ENCODE measurements at regions not wholly inside any gene's neighbourhood (a gene's known extent, or its start where the extent isn't known, plus 50 kb on each side); places are given as distances from the start of the nearest gene placed in this dataset.
"Not testable (repeated sequence)": the region's sequence is repeated elsewhere in the genome, so short reads cannot be mapped to it uniquely, and the experiment has no call there.

GRCh38 chr2:129374452-129374851 lies 605.0 kb upstream of the RAB6C start:
- DNase-seq (ENCODE audit: low read depth) = no peak

DNA sequence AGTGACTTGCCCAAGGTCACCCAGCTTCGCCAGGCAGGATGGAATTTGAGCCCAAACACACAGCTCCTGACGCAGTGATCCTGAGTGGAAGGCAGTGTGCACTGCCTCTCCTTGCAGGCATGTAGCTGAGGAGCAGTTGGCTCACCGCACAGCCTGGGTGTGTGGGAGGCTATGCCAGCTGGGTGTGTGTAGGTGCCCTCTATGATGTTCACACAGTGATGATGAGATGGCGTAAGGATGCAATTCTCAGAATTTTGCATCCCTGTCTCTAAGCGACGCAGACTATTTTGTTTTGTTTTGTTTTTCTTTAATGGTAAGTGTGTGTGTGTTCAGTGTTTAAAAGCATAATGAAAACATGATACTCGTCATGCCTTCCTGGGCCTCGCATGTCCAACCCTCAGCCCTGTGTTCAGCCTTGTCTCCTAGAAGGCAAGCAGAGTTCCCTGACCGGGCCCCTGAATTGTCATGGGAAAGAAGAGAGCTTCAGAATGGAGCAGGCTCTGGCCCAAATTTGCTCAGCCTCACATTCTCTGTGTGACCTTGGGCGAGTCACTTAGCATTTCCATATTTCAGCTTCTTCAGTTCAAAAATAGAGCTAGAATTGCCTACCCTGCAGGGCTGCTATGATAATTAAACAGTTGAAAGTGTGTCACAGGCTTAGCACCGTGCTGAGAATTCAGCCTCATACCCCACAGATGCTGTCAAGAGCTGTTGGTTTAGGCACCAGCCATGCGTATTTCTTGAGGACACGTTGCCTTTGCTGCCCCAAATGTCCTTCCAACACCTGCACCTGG lies 603.6 kb upstream of the RAB6C start:
- no peak for DNase-seq (ENCODE audit: low read depth)

GRCh38 chr2:129376426-129377077 lies 602.9 kb upstream of the RAB6C start:
- no peak for DNase-seq (ENCODE audit: low read depth)

- no peak for DNase-seq (ENCODE audit: low read depth)
Measured at GRCh38 chr2:129377078-129377469, 602.4 kb upstream of the RAB6C start.

DNA sequence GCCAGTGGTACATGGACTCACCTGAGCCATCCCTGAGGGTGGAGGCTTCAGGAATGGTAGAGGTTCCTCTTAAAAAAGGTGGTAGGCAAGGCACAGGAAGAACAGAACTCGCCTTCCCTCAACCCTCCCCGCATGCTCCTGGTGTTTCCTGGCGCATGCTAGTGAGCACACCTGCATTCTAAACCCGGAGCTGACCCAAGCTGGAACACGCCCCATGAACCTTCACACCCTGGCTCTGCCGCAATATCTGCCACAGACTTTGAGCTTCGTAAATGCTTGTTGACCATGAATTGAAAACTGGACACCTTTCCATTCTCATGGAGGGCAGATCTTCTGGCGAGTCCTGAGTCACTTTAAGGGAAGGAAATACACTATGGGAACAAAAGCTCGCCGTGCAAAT lies 601.3 kb upstream of the RAB6C start:
- no peak for DNase-seq (ENCODE audit: low read depth)

DNA sequence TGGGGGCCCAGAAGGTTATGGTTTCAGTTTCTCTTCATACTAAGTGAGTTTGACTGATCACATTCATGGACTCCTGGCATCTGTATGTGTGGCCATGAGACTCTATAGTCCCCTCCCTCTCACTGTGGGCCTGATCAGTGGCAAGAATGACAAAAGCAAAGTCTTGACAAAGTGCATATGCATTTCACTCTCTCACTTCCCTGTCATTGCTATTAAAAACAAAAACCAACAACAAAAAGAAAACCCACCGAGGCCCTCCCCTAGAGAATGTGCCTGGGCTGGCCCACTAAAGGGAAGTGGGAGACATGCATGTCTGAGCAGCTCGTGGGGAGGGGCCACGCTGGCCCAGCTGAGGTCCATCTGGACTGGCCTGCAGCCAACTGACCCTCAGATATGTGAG lies 600.1 kb upstream of the RAB6C start:
- DNase-seq (ENCODE audit: low read depth) = no peak

DNA sequence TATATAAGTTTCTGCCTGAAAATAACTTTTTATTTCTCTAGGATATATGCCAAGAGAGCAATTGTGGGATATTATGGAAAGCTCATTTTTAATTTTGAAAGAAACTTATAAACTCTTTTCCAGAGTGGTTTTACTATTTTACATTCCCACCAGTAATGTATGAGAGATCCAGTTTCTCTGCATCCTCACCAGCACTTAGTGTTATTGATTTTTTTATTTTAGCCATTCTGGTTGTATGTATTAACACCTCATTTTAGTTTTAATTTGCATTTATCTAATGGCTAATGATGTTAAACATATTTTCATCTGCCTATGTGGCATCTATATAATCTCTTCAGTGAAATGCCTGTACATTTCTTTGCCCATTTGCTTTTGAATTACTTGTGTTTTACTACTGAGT lies 597.7 kb upstream of the RAB6C start:
- no peak for DNase-seq (ENCODE audit: low read depth)

DNA sequence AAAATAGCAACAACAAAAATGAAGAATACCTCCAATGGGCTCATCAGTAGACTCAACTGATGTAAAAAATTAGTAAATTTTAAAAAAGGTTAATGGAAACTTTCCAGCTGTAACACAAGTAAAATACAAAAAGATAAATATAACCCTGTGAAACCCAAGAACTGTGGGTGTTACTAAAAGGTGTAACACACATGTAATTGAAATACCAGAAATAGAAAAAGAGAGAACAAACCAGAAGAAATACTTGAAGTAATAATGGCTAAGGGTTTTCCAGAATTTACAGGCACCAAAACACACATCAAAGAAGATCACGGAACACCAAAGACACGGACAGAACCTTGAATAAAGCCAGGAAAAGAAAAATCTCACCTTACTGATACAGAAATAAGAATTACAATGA lies 590.6 kb upstream of the RAB6C start:
- no peak for DNase-seq (ENCODE audit: low read depth)

DNA sequence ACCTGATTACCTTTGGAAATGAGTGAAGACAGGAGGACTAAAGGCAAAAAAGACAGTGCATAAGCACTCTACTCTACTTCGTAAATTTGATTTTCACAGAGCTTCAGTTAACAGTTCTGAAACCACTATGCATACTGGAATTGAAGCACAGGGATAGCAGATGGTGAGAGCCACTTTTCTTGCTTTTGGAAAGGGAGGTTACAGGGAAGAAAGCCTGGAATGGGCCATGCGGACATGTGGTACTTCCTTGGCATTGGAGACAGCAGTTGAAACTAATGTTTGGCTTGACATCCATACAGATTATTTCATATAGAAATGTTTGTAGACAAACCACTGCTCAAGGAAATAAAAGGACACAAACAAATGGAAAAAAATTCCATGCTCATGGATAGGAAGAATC lies 585.6 kb upstream of the RAB6C start:
- DNase-seq (ENCODE audit: low read depth) = no peak

DNA sequence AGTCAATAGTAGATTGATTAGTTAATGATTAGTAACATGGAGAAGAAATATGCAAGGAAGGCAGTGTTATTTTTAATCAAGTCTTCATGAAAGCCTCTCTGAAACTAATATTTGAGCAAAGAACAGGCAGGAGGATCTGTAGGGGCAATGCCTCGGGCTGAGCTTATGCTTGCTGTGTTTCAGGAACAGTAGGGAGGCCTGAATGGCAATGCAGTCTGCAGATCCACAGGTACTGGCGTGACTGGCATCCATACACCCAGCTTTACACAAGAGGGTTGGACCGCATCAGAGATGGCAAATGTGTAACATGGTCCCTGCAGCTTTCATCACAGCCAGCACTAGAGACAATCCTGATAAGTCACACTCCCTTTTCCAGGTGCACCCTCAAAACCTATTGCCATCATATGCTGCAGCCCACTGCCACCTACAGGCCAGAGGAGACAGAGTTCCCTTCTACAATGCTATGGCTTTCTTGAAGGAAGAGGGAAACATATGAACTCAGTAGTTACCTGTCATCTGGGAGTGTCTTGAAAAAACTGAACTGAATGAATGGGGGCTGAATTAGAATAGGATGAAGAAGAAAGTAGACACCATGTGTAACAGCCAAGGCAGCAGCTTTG lies 582.4 kb upstream of the RAB6C start:
- no peak for DNase-seq (ENCODE audit: low read depth)

- DNase-seq (ENCODE audit: low read depth) = no peak
Measured at GRCh38 chr2:129400826-129401225, 578.6 kb upstream of the RAB6C start.

DNA sequence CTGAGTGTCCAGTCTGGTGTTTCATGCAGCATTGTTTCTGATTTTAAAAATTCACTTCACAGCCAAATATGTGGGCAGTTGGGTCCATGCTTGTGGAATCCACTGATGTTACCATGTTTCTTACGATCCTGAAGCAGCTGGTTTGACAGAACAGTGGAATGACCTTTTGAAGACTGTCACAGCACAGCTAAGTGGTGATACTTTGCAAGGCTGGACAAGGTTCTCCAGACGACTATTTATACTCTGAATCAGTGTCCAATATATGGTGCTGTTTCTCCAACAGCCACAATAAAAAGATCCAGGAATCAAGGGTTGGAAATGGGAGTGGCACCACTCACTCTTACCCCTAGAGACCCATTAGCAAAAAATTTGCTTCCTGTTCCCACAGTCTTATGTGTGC lies 577.4 kb upstream of the RAB6C start:
- no peak for DNase-seq (ENCODE audit: low read depth)

GRCh38 chr2:129404000-129404685 lies 575.3 kb upstream of the RAB6C start:
- DNase-seq (ENCODE audit: low read depth) = no peak

- DNase-seq (ENCODE audit: low read depth) = no peak
Measured at GRCh38 chr2:129408570-129408969, 570.9 kb upstream of the RAB6C start.

- not testable (repeated sequence) for DNase-seq (ENCODE audit: low read depth)
Measured at GRCh38 chr2:129417041-129417440, 562.4 kb upstream of the RAB6C start.

DNA sequence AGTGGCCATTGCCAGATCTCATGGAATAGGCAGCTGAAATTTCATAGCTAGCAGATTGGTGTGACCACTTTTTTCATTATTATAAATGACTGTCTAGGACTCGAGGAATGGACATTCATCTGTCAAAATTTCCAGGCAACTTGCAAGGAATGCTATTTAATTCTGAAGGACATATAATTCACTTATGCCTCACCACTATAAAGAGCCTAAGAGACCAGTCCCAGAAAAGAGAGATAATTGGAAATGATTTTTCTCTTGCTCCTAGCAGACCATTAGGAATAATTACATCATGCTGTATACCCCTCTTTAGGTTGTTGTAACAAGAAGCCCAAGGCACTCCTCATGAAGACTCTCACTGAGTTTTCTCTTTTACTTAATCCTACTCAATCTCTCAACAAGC lies 557.4 kb upstream of the RAB6C start:
- DNase-seq (ENCODE audit: low read depth) = no peak

DNA sequence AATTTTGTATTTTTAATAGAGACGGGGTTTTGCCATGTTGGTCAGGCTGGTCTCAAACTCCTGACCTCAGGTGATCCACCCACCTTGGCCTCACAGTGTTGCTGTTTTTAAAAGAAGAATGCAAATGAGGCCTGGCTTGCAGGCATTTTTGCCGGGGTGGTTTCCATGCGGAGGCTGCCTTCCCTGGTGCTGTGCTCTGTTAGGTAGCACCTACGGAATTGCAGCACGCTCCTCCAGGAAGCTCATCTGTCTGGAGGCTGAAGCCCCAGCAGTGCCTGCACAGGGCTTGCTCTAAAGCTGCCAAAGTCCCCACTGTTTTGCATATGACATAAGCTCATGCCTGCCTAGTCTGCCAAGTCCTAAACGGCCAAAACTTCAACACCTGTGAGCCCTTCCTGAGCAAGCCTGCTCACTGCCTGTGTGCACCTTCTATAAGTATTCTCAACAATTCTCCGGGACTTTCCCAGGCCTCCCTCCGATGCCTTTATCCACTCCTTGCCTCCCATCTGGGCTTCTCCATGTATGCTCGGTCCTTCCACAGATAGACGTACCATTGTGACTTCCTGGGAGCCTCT lies 551.3 kb upstream of the RAB6C start:
- DNase-seq (ENCODE audit: low read depth) = no peak

GRCh38 chr2:129430911-129431310 lies 548.6 kb upstream of the RAB6C start:
- DNase-seq (ENCODE audit: low read depth) = no peak

GRCh38 chr2:129431881-129432280 lies 547.6 kb upstream of the RAB6C start:
- DNase-seq (ENCODE audit: low read depth) = no peak

- DNase-seq (ENCODE audit: low read depth) = no peak
Measured at GRCh38 chr2:129436809-129437208, 542.7 kb upstream of the RAB6C start.

DNA sequence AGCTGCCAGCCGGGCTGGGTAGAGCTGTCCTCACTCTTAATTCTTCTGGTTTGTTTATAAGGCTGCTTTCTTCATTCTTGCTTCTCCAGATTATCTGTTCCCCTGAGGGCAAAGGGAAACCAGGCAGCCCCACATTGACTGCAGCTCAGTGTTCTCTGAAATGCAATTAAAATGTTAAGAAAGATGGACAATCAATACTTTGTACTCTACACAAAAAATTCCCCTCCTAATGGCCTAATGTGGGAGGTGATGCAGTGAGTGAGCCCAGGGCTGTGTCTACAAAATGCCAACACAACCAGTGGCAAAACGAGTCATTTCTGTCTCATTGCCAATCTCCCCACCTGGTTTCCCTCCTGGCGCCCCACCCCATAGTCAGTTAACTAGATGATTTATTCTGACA lies 541.7 kb upstream of the RAB6C start:
- DNase-seq (ENCODE audit: low read depth) = no peak
